Erythroblast (primary cell): ENCODE measurements at regions not wholly inside any gene's neighbourhood (a gene's known extent, or its start where the extent isn't known, plus 50 kb on each side); places are given as distances from the start of the nearest gene placed in this dataset.

Experiments
- GATA1 ChIP-seq: IDR thresholded peaks from 2 replicates; pipeline ENCODE4 v1.6.1; 2011; ENCODE audit warnings: low read depth, mild to moderate bottlenecking, control low read depth, low read length, moderate library complexity
- POLR2A ChIP-seq: IDR thresholded peaks from 2 replicates; pipeline ENCODE4 v1.6.1; 2011; ENCODE audit warnings: mild to moderate bottlenecking, low read length

DNA sequence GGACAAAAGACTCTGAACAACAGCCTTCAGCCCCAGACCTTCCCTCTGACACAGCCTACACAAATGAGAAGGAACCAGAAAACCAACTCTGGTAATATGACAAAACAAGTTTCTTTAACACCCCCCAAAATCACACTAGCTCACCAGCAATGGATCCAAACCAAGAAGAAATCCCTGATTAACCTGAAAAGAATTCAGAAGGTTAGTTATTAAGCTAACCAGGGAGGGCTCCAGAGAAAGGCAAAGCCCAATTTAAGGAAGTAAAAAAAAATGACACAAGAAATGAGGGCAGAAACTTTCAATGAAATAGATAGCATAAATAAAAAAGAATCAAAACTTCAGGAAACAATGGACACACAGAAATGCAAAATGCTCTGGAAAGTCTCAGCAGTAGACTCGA is 224.0 kb downstream of the TRIML1 start:
- TF ChIP-seq POLR2A (no peak), GATA1 (no peak)
